Cardiac muscle cell (in vitro differentiated cells and primary cell): ENCODE measurements at regions not wholly inside any gene's neighbourhood (a gene's known extent, or its start where the extent isn't known, plus 50 kb on each side); places are given as distances from the start of the nearest gene placed in this dataset.

Experiments
- DNase-seq, 2 donors: peaks; one replicate each; pipeline versions ENCODE4 v3.0.0 to v3.0.0-alpha.2; 2010 to 2017; ENCODE audit warnings: low read depth in 1 of 2, low spot score in 1 of 2
- H3K27ac ChIP-seq: fragments of 200-600 bp; sonication (generic); 2 replicates; pipeline ENCODE4 v1.5.1; 2016
- H3K27me3 ChIP-seq: fragments of 200-600 bp; sonication (generic); 2 replicates; pipeline ENCODE4 v1.6.0; 2016; ENCODE audit warnings: control low read depth
- H3K36me3 ChIP-seq: fragments of 200-600 bp; sonication (generic); 2 replicates; pipeline ENCODE4 v1.5.1; 2016; ENCODE audit warnings: control low read depth
- H3K4me1 ChIP-seq: fragments of 200-600 bp; sonication (generic); 2 replicates; pipeline ENCODE4 v1.8.1; 2017; ENCODE audit warnings: low read depth, mild to moderate bottlenecking, mixed run types
- H3K4me3 ChIP-seq: fragments of 200-600 bp; sonication (generic); 2 replicates; pipeline ENCODE4 v1.5.1; 2016; ENCODE audit warnings: mild to moderate bottlenecking
- H3K9me3 ChIP-seq: fragments of 200-600 bp; sonication (generic); 2 replicates; pipeline ENCODE4 v1.5.1; 2017; ENCODE audit warnings: low read depth, mild to moderate bottlenecking, control low read depth
- TF ChIP-seq, protein P1 (sequence below): IDR thresholded peaks from 2 replicates; pipeline ENCODE4 v1.5.1; 2012; ENCODE audit warnings: low read depth, mild to moderate bottlenecking, low read length

GRCh38 chr4:10179957-10180602 lies 63.5 kb upstream of the WDR1 start:
- H3K9me3 ChIP-seq: no peaks in the 10 kb centered on the region
- no peaks in the 10 kb centered on the region for H3K36me3 ChIP-seq
- H3K4me3 ChIP-seq: no peak overlapping the region
- peaks cover 24% of the 10 kb centered on the region for H3K4me1 ChIP-seq
- peak in 1 of 2 donors; percentile 65 for DNase-seq
- TF ChIP-seq, protein P1, sequence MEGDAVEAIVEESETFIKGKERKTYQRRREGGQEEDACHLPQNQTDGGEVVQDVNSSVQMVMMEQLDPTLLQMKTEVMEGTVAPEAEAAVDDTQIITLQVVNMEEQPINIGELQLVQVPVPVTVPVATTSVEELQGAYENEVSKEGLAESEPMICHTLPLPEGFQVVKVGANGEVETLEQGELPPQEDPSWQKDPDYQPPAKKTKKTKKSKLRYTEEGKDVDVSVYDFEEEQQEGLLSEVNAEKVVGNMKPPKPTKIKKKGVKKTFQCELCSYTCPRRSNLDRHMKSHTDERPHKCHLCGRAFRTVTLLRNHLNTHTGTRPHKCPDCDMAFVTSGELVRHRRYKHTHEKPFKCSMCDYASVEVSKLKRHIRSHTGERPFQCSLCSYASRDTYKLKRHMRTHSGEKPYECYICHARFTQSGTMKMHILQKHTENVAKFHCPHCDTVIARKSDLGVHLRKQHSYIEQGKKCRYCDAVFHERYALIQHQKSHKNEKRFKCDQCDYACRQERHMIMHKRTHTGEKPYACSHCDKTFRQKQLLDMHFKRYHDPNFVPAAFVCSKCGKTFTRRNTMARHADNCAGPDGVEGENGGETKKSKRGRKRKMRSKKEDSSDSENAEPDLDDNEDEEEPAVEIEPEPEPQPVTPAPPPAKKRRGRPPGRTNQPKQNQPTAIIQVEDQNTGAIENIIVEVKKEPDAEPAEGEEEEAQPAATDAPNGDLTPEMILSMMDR: no peak
- H3K27me3 ChIP-seq: no peaks in the 10 kb centered on the region
- H3K27ac ChIP-seq: peak overlapping the region; percentile 41

DNA sequence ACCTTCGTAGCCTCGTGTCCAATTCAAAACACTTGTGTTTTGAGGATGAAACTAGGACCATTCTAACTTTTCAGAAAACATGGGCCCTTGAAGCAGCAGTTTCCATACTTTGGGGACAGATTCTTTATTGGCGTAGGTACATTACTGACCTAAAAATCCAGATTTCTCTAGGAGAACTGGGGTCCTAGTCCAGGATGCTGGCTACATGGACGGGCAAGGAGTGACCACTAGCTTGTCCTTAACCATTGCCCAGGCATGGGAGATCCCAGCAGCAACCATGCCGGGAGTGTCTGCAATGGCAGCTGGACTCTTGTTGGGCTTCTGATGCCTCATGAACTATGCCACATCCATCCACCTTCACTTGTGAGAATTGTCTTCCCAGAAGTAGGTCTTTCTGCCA lies 62.2 kb upstream of the WDR1 start:
- H3K27me3 ChIP-seq: no peaks in the 10 kb centered on the region
- H3K27ac ChIP-seq: no peak overlapping the region
- no peak for DNase-seq
- no peak overlapping the region for H3K4me3 ChIP-seq
- no peaks in the 10 kb centered on the region for H3K36me3 ChIP-seq
- H3K4me1 ChIP-seq: peaks cover 24% of the 10 kb centered on the region
- TF ChIP-seq, protein P1: no peak
- H3K9me3 ChIP-seq: no peaks in the 10 kb centered on the region

DNA sequence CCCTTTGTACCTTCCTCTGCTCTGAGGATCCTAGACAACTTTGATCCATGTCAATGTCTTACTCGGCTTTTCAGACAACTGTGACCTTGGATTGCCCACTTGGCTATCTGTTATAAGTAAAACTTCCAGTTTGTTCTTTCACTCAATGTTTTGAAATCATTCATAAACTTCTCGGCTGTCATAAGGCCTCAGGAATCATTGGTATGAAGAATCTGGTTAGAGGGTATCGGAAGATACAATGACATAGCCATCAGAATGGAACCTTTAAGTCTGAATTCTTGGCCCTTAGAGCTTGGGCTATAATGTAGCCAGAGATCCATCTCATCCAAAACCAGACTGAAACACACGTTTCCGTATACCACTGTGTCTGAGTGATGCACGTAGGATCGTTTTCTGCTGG lies 59.0 kb upstream of the WDR1 start:
- peak in 1 of 2 donors; percentile 18 for DNase-seq
- H3K9me3 ChIP-seq: no peaks in the 10 kb centered on the region
- H3K4me1 ChIP-seq: peaks cover 52% of the 10 kb centered on the region
- no peak overlapping the region for H3K4me3 ChIP-seq
- TF ChIP-seq, protein P1: no peak
- no peaks in the 10 kb centered on the region for H3K36me3 ChIP-seq
- no peaks in the 10 kb centered on the region for H3K27me3 ChIP-seq
- peak overlapping the region; percentile 91 for H3K27ac ChIP-seq

- Histone ChIP-seq H3K9me3 (no peaks in the 10 kb centered on the region), H3K4me3 (no peak overlapping the region), H3K36me3 (no peaks in the 10 kb centered on the region), H3K4me1 (peaks cover 49% of the 10 kb centered on the region), H3K27me3 (no peaks in the 10 kb centered on the region), H3K27ac (peak overlapping the region; percentile 91)
- peak; percentile 46 to 87 for DNase-seq
- TF ChIP-seq, protein P1: no peak
Observed at GRCh38 chr4:10173754-10174749, 57.5 kb upstream of the WDR1 start.

DNA sequence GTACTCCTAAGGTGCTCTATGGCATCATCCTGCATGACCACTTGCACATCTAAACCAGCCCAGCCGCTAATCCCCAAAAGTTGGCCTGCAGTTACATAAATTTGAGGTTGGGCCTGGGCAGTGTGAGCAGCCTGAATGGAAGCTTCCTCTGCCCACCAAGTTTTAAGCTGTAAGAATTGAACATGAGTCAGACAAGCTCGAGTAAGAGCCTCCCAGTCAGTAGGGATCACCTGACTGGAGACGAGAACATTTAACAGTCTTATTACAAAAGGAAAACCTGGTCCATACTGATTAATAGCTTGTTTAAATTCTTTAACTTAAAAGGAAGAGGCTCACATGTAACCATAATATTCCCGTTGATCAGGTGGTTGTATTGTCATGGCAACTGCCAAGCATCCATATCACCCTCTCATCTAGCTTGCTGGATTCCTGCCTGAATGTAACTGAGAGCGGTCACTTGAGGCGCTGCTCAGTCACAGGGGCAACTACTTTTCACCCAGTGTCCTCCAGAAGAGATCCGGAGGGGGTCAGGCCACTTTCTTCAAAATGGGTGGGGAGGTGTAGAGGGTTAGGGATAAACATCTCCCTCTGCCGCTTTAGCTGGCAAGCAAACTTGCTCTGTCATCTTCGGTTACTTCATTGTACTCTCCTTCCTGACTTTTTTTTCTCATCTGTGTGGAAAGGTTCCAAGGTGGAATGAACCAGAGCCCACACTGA lies 56.6 kb upstream of the WDR1 start:
- H3K36me3 ChIP-seq: no peaks in the 10 kb centered on the region
- no peaks in the 10 kb centered on the region for H3K9me3 ChIP-seq
- TF ChIP-seq, protein P1: peak; percentile 45
- no peak overlapping the region for H3K4me3 ChIP-seq
- H3K27ac ChIP-seq: peak overlapping the region; percentile 91
- H3K27me3 ChIP-seq: no peaks in the 10 kb centered on the region
- H3K4me1 ChIP-seq: peaks cover 58% of the 10 kb centered on the region
- peak in 1 of 2 donors; percentile 71 for DNase-seq
